ENCODE measurements at regions not wholly inside any gene's neighbourhood (a gene's known extent, or its start where the extent isn't known, plus 50 kb on each side); places are given as distances from the start of the nearest gene placed in this dataset.

- TF ChIP-seq, protein P1, sequence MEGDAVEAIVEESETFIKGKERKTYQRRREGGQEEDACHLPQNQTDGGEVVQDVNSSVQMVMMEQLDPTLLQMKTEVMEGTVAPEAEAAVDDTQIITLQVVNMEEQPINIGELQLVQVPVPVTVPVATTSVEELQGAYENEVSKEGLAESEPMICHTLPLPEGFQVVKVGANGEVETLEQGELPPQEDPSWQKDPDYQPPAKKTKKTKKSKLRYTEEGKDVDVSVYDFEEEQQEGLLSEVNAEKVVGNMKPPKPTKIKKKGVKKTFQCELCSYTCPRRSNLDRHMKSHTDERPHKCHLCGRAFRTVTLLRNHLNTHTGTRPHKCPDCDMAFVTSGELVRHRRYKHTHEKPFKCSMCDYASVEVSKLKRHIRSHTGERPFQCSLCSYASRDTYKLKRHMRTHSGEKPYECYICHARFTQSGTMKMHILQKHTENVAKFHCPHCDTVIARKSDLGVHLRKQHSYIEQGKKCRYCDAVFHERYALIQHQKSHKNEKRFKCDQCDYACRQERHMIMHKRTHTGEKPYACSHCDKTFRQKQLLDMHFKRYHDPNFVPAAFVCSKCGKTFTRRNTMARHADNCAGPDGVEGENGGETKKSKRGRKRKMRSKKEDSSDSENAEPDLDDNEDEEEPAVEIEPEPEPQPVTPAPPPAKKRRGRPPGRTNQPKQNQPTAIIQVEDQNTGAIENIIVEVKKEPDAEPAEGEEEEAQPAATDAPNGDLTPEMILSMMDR (conservative IDR thresholded peaks at IDR 0.05; ENCODE audit: low read depth, low read length): no peak
- no peak for DNase-seq (ENCODE audit: low read depth)
- H3K4me3 ChIP-seq (ENCODE audit: low read depth, low read length): no peak overlapping the region
Observed at GRCh38 chr12:125287155-125287847, 222.1 kb downstream of the AACS start.

DNA sequence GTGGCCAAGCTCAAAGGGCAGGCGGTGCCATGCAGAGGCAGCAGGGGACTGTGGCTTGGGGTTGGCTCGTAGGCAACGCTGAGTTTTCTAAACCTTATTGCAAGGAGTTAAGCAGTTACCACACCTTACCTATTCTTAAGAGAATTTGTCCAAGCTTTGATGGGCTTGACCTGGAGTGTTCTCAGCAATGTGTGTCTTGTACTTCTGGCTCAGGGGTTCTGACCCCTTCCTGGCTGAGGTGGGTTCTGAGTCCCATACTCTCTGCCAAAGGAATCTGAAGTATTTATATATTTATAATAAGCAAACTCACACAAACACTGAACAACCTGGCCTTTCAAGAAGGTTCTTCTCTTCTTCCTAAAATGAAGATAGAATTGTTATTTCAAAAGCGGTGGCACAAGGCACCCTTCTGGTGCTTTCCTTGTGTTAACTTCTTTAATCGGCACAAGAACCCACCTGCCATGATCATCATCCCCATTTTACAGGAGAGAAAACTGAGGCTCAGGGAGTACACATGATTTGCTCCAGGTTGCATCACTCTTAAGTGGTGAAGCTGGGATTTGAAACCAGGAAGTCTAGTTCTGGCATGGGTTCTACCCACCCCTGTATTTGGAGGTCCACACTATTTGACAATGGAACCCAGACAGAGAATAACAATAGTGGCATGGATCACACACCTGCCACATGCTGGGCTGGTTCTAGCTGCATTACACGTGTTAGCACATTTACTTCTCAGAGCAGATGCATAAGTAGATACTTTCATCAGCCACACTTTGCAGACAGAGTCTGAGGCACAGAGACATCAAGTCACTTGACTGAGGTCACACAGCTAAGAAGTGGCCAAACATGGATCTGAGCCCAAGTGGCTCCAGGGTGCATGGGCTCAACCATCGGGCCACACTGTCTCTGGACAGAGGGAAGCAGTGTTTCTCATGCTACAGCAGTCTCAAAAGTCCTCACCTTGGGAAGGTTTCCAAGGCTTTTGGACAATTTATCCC lies 224.0 kb downstream of the AACS start:
- no peak for DNase-seq (ENCODE audit: low read depth)
- TF ChIP-seq, protein P1 (conservative IDR thresholded peaks at IDR 0.05; ENCODE audit: low read depth, low read length): no peak

DNA sequence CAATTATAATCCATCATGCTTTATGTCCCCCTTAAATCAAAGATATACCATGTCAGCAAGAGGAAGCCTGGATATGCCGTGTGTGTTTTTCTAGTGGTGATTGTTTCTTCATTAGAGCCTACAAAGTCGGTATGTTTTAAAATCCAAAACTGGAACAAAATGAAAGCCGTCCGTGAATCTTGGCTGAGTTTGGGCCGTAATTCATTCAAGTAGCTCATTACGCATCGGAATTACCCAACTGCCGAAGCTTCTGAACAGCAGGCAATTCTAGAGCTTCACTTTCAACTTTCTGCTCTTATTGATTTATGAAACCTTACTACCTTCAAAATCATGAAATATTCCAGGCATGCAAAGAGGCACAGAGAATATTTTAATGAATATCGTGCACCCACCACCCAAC lies 224.7 kb downstream of the AACS start:
- H3K4me3 ChIP-seq (ENCODE audit: low read depth, low read length): no peak overlapping the region
- TF ChIP-seq, protein P1 (conservative IDR thresholded peaks at IDR 0.05; ENCODE audit: low read depth, low read length): no peak
- no peak for DNase-seq (ENCODE audit: low read depth)

More for the DNA sequence above, 224.0 kb downstream of the AACS start:
- H3K4me3 ChIP-seq (ENCODE audit: low read depth, low read length): no peak overlapping the region

GRCh38 chr12:125292700-125293099 lies 227.5 kb downstream of the AACS start:
- H3K4me3 ChIP-seq (ENCODE audit: low read depth, low read length): no peak overlapping the region
- no peak for DNase-seq (ENCODE audit: low read depth)
- TF ChIP-seq, protein P1 (conservative IDR thresholded peaks at IDR 0.05; ENCODE audit: low read depth, low read length): no peak

DNA sequence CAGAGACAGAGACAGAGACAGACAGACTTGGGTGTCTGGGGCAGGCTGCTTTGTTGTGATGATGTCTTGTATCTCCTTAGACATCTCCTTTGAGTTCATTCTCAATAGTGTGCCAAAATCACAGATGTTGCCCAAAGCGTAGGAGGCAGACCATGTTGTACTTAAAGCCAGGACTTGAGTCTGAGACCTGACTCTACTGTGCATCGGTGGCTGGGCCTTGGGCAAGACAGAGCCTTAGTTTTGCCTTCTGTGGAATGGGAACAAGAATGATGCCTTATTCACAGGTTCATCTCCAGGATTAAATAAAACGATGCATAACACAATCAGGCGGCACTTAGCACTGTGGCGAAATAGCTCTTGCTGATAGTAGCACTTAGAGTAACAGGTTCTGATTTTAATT lies 230.3 kb downstream of the AACS start:
- no peak overlapping the region for H3K4me3 ChIP-seq (ENCODE audit: low read depth, low read length)
- no peak for DNase-seq (ENCODE audit: low read depth)
- TF ChIP-seq, protein P1 (conservative IDR thresholded peaks at IDR 0.05; ENCODE audit: low read depth, low read length): no peak

DNA sequence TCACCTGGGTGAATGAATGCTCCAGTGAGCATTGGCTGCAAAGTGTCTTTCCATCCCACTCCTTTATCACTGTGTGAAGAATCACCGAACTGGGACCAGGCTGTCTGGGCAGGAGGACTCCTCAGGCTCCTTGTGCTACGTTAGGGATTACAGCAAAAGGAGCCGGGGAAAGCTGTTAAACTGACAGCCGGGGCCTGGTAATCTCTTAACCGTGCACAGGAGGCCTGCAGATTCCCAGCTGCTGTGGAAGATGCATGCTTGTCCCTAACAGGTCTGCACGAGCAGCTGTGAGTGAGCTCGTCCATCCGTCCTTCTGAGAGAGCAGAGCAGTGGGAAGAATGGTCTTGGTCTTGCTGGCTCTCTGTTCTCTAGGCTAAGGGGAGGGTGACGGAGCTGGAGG lies 231.5 kb downstream of the AACS start:
- H3K4me3 ChIP-seq (ENCODE audit: low read depth, low read length): no peak overlapping the region
- no peak for DNase-seq (ENCODE audit: low read depth)
- TF ChIP-seq, protein P1 (conservative IDR thresholded peaks at IDR 0.05; ENCODE audit: low read depth, low read length): no peak
